ENCODE measurements at regions not wholly inside any gene's neighbourhood (a gene's known extent, or its start where the extent isn't known, plus 50 kb on each side); places are given as distances from the start of the nearest gene placed in this dataset.
A peak's percentile ranks its signal among the peaks of the same experiment; 100 is the strongest.
"Not testable (repeated sequence)": the region's sequence is repeated elsewhere in the genome, so short reads cannot be mapped to it uniquely, and the experiment has no call there.

DNA sequence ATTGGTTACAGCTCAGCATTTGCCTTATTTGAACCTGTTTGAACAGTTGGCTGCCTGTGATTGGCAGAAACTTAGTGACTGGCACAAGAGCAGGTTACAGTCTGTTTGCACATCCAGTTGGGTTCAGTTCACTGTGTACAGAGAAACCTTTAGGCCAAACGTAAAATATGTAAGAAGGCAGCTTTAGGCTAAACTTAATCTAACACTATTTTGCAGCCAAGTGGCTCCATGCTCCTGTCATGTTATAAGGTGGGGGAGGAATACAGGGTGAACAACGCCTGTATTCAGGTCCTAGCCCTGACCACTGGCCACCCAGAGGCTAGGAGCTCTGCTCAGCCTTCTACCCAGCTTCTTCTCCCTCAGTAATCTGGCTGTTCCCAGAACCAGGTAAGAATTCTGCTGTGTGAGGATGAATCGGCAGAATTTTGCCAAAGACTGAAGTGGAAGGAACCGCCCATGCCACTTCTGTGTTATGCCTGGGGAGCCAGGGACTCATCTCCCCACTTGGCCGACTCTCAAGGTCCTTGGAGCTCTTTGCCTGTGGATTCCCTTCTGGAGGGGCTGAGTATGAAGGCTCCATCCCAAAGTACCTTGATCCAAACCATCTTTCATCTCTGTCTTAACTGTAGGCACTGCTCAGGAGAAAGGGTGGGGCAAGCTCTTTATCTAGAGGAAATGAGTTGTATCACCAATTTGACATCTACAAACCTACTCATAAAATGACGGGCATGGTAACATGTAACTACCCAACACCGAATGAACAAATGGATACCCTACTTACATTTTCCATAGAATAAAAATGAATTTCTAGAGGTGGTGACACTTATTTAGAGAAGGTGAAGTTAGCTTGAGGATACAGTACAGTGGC lies 164.4 kb upstream of the NAMPT start:
- no peak for DNase-seq (ENCODE audit: low read depth)

DNA sequence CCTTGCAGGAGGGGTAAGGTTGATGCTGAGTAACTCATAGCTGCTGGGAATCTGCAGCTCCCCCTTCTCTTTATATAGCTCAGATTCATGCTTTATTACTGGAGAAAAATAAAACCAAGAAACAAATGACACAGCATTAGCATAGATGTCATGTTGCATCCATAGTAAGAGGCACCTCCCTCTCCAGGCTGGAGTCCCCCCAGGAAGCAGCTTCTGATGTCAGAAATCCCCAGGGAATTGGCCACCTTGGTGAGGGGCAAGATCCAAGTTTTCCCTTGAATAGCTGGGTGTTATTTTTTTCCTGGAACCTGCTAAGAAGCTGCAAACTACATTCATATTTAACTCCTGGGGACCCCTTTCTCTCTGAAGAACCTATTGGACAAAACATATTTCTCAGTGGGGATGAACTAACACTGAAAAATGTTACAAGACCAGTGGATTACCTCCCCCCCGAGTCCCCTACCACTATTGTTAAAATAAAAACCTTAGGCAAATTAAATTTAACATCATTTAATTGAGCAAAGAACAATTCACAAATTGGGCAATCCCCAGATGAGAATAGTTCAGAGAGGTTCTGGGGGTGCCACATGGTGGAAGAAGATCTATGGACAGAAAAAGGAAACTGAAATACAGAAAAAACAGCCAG lies 163.7 kb upstream of the NAMPT start:
- no peak for DNase-seq (ENCODE audit: low read depth)

DNA sequence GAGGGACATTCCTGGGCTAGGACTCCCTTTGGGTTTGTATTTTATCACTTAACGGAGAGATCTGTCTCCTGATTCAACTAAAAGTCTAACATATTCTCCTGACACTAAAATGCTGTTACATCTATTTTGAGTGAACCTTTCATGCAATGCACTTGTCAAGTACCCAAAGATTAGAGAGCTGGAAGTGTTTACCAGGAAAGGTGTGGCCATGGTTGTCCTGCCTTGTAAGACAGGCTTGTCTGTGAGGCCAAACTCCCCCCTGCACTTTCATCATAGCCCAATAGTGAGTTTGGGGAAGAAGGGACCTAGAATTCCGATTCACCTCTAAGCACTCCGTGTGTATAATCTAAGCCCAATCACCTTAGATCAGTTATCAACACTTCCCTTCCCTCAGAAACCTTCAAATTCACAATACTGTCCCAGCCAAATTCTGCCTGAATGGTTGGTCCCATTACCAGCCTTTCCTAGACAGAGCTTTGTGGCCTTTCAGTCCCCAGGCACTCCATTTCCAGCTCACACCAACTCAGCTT lies 162.6 kb upstream of the NAMPT start:
- no peak for DNase-seq (ENCODE audit: low read depth)

DNA sequence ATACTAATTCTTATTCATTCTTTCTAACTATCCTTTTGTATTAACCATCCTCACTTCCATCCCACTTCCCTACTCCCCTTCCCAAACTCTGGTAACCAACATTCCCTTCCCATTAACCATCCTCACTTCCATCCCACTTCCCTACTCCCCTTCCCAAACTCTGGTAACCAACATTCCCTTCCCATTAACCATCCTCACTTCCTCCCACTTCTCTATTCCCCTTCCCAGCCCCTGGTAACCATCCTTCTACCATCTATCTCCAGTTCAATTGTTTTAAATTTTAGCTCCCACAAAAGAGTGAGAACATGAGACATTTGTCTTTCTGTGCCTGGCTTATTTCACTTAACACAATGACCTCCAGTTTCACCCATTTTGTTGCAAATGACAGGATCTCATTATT lies 160.6 kb upstream of the NAMPT start:
- not testable (repeated sequence) for DNase-seq (ENCODE audit: low read depth)

DNA sequence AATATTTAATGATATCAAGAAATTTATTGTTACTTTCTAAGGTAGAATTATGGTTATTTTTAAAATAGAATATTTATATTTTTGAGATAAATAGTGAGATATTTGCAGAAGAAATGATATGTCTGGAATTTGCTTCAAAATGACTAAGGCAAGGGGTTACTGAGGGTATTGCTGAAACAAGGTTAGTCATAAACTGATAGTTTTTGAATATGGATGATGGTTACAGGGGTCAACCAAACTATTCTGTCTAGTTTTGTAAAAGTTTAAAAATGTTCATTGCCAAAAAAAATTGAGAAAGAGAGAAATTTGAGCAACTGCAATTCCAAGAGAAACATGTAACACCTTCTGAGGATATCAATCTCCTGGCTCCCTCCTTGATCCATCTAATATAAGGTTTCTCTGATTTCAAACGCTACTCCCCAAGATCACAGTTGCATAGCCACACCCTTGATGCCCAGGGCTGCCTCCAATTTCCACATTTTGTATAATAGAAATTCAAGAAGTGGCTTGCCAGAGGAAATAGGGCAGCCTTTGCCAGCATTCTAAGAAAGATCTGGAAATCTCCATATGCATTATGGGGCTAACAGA lies 159.4 kb upstream of the NAMPT start:
- DNase-seq (ENCODE audit: low read depth), result no peak

DNA sequence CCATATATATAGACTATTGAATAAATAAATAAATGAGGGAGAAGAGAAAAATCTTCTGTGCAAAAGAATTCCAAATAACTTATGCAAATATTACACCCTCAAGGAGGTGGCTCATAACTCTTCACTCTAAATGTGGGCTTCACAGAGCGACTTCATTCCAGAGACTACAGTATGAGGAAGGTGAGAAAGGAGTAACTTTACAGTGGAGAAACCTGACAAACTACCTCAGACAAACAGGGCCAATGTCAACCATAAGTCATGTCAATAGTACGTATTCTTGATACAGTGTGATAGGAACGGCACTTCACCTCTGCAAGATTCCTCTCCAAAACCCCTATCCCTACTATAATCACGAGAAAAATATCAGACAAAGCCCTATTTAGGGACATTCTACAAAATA lies 158.4 kb upstream of the NAMPT start:
- no peak for DNase-seq (ENCODE audit: low read depth)

DNA sequence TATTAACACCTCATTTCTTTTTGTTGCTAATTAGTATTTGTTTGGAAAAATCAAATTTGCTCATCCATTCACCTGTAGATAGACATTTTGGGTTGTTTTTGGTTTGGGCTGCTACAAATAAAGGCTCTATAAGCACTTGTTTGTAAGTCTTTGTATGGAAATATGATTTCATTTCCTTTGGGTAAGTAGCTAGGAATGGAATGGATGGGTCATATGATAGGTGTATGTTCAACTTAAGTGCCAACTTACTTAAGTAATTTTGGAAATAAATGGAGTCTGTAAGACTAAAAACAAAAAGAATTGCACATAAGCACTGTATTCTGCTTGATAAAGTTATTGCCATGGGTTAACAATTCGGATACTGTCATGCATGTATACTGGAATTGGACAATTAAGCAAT lies 157.7 kb upstream of the NAMPT start:
- DNase-seq (ENCODE audit: low read depth), result no peak

DNA sequence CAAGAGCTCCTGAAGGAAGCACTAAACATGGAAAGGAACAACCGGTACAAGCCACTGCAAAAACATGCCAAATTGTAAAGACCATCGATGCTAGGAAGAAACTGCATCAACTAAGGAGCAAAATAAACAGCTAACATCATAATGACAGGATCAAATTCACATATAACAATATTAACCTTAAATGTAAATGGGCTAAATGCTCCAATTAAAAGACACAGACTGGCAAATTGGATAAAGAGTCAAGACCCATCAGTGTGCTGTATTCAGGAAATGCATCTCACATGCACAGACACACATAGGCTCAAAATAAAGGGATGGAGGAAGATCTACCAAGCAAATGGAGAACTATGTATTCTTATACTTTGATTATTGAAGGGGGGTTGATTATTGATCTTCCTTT lies 156.6 kb upstream of the NAMPT start:
- not testable (repeated sequence) for DNase-seq (ENCODE audit: low read depth)

DNA sequence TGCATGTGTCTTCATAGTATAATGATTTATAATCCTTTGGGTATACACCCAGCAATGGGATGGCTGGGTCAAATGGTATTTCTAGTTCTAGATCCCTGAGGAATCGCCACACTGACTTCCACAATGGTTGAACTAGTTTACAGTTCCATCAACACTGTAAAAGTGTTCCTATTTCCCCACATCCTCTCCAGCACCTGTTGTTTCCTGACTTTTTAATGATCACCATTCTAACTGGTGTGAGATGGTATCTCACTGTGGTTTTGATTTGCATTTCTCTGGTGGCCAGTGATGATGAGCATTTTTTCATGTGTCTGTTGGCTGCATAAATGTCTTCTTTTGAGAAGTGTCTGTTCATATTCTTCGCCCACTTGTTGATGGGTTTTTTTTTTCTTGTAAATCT lies 152.2 kb upstream of the NAMPT start:
- DNase-seq (ENCODE audit: low read depth), result not testable (repeated sequence)

DNA sequence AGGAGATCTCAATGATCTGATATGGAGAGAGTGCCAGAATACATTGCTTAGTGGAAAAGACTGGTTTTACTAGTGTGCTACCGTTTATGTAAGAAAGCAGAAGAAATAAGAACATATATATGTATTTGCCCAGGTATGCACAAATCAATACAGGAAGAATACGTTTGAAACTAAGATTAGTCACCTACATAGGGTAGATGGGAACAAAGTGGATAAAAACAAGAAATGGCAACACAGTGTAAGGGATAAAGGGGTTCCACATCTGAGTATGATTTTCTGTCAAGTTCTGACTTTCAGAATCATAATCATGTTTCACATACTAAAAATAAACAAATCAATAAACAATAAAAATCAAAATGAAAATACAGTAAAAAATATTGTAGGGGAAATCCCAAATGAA lies 148.6 kb upstream of the NAMPT start:
- no peak for DNase-seq (ENCODE audit: low read depth)

DNA sequence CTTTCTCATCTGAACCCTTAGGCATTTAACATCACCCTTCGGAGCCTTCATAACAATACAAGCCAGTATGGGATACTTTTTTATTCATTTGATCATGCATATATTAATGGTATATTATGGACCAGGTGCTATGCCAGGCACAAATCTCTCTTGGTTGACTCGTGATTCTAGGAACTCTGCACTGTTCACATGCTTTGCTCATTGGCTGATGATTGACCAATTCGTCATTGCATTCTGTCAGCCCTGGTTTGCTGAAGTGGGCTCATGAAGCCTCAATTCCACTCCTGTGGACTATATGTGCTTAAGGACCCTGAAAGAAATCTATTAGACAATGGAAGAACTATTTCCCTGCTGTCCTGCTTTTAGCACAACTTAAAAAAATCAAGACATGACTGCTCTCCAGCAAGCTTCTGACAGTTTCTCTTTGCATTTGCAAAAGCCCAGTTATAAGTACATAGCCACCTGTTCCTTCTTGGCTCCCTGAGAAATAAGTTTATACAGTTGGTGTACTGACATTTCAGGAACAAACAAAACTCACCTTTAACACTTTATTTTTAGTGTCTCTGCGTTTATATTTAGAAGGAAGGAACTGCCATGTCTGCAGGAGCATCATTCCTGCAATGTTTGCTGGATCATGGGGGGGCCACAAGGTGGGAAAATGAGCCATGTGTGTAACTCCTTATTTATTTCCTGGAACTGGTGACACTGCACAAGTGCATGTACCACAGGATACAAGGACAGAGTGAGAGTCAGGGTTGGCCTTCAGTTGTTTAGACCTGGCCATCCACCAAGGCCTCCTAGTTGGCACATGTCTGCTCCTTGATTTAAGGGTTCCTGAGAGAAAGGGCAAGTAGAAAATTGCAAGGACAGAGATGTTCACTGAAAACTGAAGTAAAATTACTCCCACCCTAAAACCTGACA lies 146.0 kb upstream of the NAMPT start:
- DNase-seq (ENCODE audit: low read depth), result no peak

DNA sequence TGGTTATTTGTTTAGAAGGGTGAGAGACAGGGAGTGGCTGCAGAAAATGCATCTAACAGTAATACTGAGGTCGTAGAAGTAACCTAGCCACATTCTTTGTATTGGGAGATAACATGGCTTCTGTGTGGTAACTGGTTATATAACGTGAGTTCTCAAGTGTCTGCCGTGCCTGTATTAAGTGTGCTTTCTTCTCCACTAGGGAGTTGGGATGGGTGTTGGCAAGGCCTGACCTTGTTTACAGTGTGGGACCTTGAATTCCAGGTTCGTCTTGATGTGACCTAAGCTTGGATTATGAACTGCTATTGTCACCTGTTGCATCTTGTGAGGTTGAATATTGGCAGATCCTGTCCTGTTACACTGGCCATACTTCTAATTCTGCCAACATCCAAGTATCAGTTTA lies 145.3 kb upstream of the NAMPT start:
- DNase-seq (ENCODE audit: low read depth), result no peak

DNA sequence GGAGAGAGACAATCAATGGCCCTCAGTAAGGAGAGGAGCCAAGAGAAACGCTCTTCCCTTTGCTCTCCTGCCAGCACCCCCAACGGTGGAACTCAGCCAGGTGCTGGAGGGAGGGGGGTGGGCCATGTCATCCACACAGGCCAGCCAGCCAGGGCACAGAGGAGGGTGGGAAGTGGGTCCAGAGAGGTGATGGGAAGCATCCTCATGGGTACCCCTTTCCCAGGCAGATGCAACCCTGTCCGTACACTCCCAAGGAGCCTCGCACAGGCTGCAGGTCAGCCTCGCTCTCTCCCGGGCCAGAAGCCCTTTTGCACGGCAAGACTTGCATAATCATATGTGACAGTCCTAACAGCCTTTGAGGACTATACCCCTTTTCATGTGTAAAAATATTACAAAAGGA lies 142.0 kb upstream of the NAMPT start:
- DNase-seq (ENCODE audit: low read depth), result no peak

DNA sequence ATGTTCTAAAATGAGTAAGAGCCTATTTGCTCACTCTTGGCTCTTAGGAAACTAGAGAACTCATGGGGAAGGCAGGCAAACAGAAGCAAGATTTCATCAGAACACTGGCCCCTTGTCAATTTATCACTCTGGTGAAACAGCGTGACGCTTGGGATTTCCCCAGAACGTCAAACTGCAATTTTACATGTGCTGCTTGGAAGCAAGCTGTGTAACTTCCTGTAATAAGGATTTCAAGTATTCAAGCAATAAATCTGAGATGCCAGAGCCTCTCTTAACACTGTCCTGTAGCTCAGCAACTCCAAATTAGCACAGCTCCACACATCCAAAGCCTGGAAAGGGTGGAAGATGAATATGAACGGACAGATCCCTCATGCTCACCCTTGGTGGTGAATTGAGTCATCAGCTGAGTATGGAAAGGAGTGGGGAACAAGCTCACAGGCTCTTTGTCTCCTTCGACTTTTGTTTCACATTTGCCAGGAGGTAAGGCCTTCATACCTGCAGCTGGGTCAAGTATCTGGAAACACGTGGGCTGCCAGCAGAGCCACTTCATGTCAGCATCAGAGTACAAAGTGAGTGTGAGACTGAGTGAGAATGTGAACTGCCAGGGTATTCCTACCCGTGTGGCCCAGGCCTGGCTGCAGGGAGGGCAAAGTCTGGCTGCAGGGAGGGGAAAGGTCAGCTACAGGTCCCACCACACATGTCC lies 140.4 kb upstream of the NAMPT start:
- DNase-seq (ENCODE audit: low read depth), result peak; percentile 58

DNA sequence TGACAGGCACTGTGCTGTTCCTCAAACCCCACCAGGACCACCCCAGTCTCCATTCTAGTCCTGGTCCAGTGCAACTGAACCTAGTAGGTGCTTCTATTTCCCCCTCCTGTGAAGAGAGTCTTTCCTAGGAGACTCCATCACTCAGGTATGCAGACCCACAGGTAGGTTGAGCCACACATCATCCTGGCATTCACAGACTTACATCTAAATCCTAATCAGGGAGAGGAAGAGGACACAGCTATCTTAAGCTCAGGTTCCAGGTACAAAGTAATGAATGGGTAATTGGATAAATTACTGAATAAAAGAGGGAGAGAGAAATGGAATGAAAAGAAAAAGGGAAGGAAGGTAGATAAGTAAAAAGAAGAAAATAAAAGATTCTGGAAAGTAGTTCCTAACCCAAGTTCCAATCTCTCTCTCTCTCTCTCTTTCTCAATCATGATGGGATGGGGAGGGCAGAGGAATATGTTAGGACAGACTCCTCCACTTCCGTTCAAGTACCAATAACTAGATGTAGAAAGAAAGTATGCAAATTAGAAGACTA lies 139.8 kb upstream of the NAMPT start:
- DNase-seq (ENCODE audit: low read depth), result no peak

DNA sequence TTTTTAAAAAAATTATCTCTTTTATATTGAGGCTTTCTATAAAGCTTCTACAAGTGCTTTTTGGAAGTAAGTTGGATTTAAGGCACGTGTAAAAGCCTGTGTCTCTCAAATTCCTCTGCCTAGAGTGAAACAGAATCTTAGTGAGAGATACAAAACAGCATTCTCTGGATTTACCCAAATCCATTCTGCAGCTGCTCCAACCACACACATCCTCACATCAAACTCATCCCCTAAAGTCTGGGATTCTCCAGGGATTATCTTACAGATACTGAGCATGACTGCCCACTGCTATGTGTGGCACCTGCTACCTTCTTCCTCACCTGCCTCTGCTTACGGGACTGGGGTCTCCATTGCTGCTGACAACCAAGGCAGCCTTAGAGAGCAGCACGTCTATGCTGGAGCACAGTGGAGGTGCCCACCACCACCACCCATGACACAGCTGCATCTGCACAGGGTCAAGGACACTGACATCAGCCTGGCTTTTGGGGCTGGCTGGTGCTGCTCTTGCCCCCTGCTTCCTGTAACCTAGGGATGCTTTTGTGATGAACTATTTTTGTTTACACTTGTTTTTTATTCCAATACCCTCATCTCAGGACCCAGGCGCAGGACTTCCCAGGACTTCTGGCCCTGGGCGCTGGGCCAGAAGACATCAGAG lies 139.2 kb upstream of the NAMPT start:
- DNase-seq (ENCODE audit: low read depth), result no peak

DNA sequence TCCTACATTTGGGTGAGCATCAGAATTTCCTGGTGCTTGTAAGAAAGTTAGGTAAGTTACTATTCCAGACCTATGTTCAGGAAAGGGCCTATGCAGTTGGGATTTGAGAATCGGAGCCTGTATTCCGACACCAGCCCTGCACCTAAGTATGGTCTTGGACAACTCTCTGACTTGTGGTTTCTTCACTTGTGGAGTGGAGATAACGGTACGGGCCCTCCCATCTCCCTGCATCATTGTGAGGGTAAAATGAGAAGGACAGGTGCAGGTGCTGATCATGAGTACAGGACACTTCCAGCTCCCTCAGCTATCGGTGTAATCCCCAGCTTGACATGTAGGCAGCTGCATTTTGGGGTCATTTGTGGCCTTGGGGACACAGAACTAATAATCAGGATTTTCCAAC lies 138.3 kb upstream of the NAMPT start:
- DNase-seq (ENCODE audit: low read depth), result no peak

DNA sequence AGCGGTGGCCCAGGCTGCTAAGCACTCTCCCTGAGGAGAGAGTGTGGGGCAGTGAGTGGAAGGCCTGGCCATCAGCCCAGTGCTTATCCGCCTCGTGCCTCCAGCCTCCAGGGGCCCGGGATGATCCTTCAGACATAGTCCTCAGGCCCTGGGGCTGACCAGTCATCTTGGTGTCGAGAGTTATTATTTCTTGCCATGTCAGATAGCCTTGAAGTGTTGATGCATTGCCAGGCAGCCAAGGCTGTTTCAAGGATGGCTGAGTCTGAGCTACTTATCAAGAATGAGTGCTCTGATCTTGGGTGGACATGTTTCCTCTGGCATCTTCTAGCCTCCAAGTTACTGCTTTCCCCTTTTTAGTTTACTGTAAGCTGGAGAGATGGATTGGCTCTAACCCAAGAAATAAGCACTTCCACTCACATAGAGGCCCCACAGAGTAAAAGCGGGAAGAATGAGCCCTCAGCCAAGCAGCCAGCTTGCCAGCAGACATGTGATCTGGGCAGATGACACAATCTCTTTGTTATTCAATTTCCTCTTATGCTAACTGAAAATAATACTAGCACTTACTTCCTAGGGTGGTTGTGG lies 136.5 kb upstream of the NAMPT start:
- peak; percentile 60 for DNase-seq (ENCODE audit: low read depth)

DNA sequence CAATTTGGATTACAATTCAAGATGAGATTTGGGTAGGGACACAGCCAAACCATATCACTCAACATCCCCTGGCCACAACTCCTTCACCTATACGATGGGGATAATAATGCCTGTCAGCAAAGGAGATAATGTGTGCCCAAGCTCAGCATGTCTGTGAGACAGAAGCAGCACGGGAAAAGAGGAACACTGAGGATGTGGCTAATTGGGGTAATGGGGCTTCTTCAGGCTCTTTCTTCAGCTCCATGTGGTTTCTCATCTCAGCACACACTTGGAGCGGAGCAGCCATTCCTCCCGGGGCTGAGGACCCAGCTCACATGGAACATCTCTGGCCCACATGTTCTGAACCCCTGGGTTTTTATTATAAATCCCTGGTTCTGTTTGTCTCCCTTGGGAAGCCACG lies 136.0 kb upstream of the NAMPT start:
- no peak for DNase-seq (ENCODE audit: low read depth)

DNA sequence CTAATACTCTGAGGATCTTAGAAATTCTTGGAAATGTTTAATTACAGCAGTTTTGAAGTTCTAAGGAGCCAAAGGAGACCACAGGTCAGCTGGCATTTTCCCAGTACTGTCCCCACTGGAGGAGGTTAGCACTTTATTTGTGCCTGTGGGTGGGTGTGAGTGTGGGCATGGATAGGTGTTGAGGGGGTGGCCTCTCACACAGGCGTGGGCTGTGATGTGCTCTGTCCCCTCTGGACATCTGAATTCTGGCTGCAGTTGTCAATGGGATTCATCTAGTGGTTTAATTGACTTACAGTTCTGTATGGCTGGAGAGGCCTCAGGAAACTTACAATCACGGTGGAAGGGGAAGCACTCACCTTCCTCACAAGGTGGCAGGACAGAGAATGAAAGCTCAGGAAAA lies 135.4 kb upstream of the NAMPT start:
- DNase-seq (ENCODE audit: low read depth), result no peak
